Suprapubic skin (tissue), 3 donors: ENCODE measurements at regions not wholly inside any gene's neighbourhood (a gene's known extent, or its start where the extent isn't known, plus 50 kb on each side); places are given as distances from the start of the nearest gene placed in this dataset.

ENCODE experiments used
- CTCF ChIP-seq, 2 donors: fragments of 200-600 bp in 1 of 2; fragments of 450-650 bp in 1 of 2; sonication (generic) in 1 of 2; IDR thresholded peaks; one replicate each; pipeline ENCODE4 v1.5.1; 2016 to 2019; ENCODE audit warnings: antibody characterized with exemption in 2 of 2, mild to moderate bottlenecking in 1 of 2, moderate library complexity in 1 of 2
- POLR2AphosphoS5 ChIP-seq, 3 donors: sonication (generic); formaldehyde crosslinking; IDR thresholded peaks; one replicate each; pipeline ENCODE4 v1.6.1; 2017; ENCODE audit warnings: antibody characterized with exemption in 3 of 3

- TF ChIP-seq POLR2AphosphoS5 (IDR thresholded peaks at IDR 0.05) (no peak), CTCF (IDR thresholded peaks at IDR 0.05) (no peak)
Observed at GRCh38 chr1:22268327-22268726, 125.4 kb upstream of the WNT4 start.
